NCI-H1092 treated with DMSO at 0.1 percent for 48 hours (cell line): ENCODE measurements at regions not wholly inside any gene's neighbourhood (a gene's known extent, or its start where the extent isn't known, plus 50 kb on each side); places are given as distances from the start of the nearest gene placed in this dataset.

ENCODE experiments used
- DNase-seq: peaks from one replicate; lab custom pipeline; 2025; lab: John Stamatoyannopoulos, UW

- DNase-seq: no peak
Measured at GRCh38 chr11:106216281-106216680, 138.8 kb downstream of the AASDHPPT start.

- no peak for DNase-seq
Measured at GRCh38 chr11:106217456-106217855, 140.0 kb downstream of the AASDHPPT start.

- DNase-seq: no peak
Measured at GRCh38 chr11:106218106-106218505, 140.6 kb downstream of the AASDHPPT start.

- no peak for DNase-seq
Measured at GRCh38 chr11:106222626-106223025, 145.2 kb downstream of the AASDHPPT start.

GRCh38 chr11:106224172-106224571 is 146.7 kb downstream of the AASDHPPT start:
- no peak for DNase-seq

- no peak for DNase-seq
Measured at GRCh38 chr11:106228996-106229395, 151.5 kb downstream of the AASDHPPT start.

GRCh38 chr11:106231591-106231990 is 154.1 kb downstream of the AASDHPPT start:
- DNase-seq: no peak

GRCh38 chr11:106233191-106233590 is 155.7 kb downstream of the AASDHPPT start:
- no peak for DNase-seq

GRCh38 chr11:106234794-106235193 is 157.3 kb downstream of the AASDHPPT start:
- DNase-seq: no peak

- DNase-seq: no peak
Measured at GRCh38 chr11:106236295-106236694, 158.8 kb downstream of the AASDHPPT start.

- no peak for DNase-seq
Measured at GRCh38 chr11:106238704-106239360, 161.4 kb downstream of the AASDHPPT start.

- DNase-seq: no peak
Measured at GRCh38 chr11:106241601-106242257, 164.3 kb downstream of the AASDHPPT start.

- DNase-seq: no peak
Measured at GRCh38 chr11:106242718-106243415, 165.4 kb downstream of the AASDHPPT start.

GRCh38 chr11:106246495-106246894 is 169.0 kb downstream of the AASDHPPT start:
- DNase-seq: no peak

GRCh38 chr11:106249617-106250239 is 172.3 kb downstream of the AASDHPPT start:
- DNase-seq: no peak

- no peak for DNase-seq
Measured at GRCh38 chr11:106262852-106263251, 185.4 kb downstream of the AASDHPPT start.

- no peak for DNase-seq
Measured at GRCh38 chr11:106263527-106263926, 186.1 kb downstream of the AASDHPPT start.

GRCh38 chr11:106271086-106271485 is 193.6 kb downstream of the AASDHPPT start:
- no peak for DNase-seq

- no peak for DNase-seq
Measured at GRCh38 chr11:106271686-106272085, 194.2 kb downstream of the AASDHPPT start.

- no peak for DNase-seq
Measured at GRCh38 chr11:106275151-106275550, 197.7 kb downstream of the AASDHPPT start.

- no peak for DNase-seq
Measured at GRCh38 chr11:106276126-106276525, 198.7 kb downstream of the AASDHPPT start.

GRCh38 chr11:106276859-106277436 is 199.5 kb downstream of the AASDHPPT start:
- DNase-seq: no peak
